ENCODE measurements at regions not wholly inside any gene's neighbourhood (a gene's known extent, or its start where the extent isn't known, plus 50 kb on each side); places are given as distances from the start of the nearest gene placed in this dataset.

DNA sequence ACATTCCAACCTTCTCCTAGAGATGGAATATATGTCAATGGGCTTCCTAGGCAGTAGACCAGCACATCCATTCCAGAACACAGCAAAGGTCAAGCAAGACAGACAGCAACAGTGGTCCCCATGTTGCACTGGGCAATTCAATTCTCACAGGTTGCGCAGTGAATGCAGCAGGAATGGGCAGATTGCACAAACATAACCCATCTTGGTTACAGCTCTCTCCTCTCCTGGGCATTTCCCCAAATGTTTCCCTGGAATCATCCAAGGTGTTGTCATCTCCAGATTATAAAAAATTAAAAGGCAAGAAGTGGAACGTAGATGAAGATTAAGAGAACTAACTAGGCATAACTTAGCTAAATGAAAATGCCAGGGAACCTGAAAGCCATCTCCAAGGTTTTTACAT, 265.8 kb upstream of the SLC14A2 start (continued):
- TF ChIP-seq, protein P1, sequence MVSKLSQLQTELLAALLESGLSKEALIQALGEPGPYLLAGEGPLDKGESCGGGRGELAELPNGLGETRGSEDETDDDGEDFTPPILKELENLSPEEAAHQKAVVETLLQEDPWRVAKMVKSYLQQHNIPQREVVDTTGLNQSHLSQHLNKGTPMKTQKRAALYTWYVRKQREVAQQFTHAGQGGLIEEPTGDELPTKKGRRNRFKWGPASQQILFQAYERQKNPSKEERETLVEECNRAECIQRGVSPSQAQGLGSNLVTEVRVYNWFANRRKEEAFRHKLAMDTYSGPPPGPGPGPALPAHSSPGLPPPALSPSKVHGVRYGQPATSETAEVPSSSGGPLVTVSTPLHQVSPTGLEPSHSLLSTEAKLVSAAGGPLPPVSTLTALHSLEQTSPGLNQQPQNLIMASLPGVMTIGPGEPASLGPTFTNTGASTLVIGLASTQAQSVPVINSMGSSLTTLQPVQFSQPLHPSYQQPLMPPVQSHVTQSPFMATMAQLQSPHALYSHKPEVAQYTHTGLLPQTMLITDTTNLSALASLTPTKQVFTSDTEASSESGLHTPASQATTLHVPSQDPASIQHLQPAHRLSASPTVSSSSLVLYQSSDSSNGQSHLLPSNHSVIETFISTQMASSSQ (IDR thresholded peaks at IDR 0.05; ENCODE audit: low read depth) = no peak
- TF ChIP-seq, protein P1 (CRISPR knock-in tag; IDR thresholded peaks at IDR 0.05; ENCODE audit: borderline replicate concordance) = no peak
- TF ChIP-seq POLR2AphosphoS5 (IDR thresholded peaks at IDR 0.05; ENCODE audit: low read depth, low read length) (no peak), KLF9 (CRISPR knock-in tag; IDR thresholded peaks at IDR 0.05; ENCODE audit: low read depth) (no peak), PRMT3 (CRISPR knock-in tag; IDR thresholded peaks at IDR 0.05; ENCODE audit: borderline replicate concordance, low read depth) (no peak)

DNA sequence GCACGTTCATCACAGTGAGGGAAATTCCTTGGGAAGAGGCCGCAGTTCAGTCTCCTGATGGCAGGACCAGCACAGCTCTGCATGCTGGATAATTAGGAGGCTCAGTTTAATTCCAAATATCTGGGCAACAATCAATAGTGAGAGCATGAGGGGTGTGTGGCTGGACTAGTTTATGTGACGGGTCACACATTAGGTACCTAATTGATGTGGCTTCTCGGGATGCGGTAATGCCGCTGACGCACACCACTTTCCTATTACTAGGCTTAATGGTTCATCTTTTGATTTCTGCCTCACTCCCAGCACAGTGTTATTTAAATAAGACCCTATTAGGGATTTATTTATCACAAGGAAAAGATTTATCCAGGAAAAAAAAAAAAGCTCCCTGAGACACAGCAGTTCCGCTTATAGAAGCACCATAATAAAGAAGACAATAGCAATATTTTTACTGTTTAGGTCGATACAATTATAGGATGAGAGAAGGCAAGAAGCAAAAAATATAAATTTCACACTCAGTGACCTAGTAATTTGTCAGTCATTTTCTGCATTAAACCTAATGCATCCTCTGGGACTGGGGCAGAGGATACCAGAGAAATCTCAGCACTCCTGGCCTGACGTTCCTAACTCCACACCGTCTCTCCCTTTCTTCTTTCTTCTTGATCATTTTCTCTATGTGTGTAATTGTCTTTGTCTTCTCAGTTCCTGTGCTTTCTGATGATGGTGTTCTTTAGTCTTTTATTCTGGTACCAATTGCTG, 264.7 kb upstream of the SLC14A2 start:
- H3K4me1 ChIP-seq (ENCODE audit: insufficient read depth, low read length) = no peaks in the 10 kb centered on the region
- intact Hi-C loops (cut with micrococcal nuclease; ENCODE audit: unreplicated experiment) = no loop called here
- DNase-seq (ENCODE audit: low spot score) (no peak), ATAC-seq (no peak), FAIRE-seq (no peak)
- H3K27ac ChIP-seq (ENCODE audit: extremely low read length, insufficient read depth, low read length) = no peak overlapping the region
- no peak overlapping the region for H3K4me2 ChIP-seq (ENCODE audit: low read depth, low read length)
- no peaks in the 10 kb centered on the region for H3K9me3 ChIP-seq (ENCODE audit: low read length)
- H3K9ac ChIP-seq (ENCODE audit: insufficient read depth, low read depth, low read length) = no peak overlapping the region
- WGBS (ENCODE audit: low lambda C conversion rate) = 56% methylated on average over 11 of the region's 11 CpGs
- H3K36me3 ChIP-seq (replicated peaks in 1 of 2; ENCODE audit: control insufficient read depth in 1 of 2, insufficient read depth in 2 of 2, low read length in 2 of 2) = no peaks in the 10 kb centered on the region
- no peak overlapping the region for H2AFZ ChIP-seq (ENCODE audit: low read length)
- ChIA-PET CTCF (ENCODE audit: low intra/inter-chr PET ratio, low total read pairs) (no interaction called here), POLR2A (no interaction called here)
- H3K4me3 ChIP-seq (replicated peaks in 1 of 3; ENCODE audit: insufficient read depth in 1 of 3, low read depth in 2 of 3, low read length in 3 of 3) = no peak overlapping the region
- H4K20me1 ChIP-seq (ENCODE audit: insufficient read depth, low read length) = no peaks in the 10 kb centered on the region
- BruUV-seq (replicated peaks) = no TSS peak
- H3K79me2 ChIP-seq (ENCODE audit: insufficient read depth, low read length) = no peaks in the 10 kb centered on the region
- no peaks in the 10 kb centered on the region for H3K27me3 ChIP-seq (ENCODE audit: control insufficient read depth in 1 of 2, insufficient read depth in 2 of 2, low read length in 2 of 2)
- in situ Hi-C loops (cut with HindIII; ENCODE audit: extremely low pct_ligation_motif_present, low pct_unique_long_range_greater_than_20kb) = no loop called here
- TF ChIP-seq TEAD2 (CRISPR knock-in tag; IDR thresholded peaks at IDR 0.05) (no peak), TAF15 (IDR thresholded peaks at IDR 0.05; ENCODE audit: low read depth, low read length, poor library complexity, severe bottlenecking) (no peak), ZNF850 (CRISPR knock-in tag; conservative IDR thresholded peaks at IDR 0.05) (no peak), ZBTB7A (CRISPR knock-in tag; IDR thresholded peaks at IDR 0.05) (no peak), TCF7L2 (IDR thresholded peaks at IDR 0.05; ENCODE audit: low read depth, low read length) (no peak), KLF6 (CRISPR knock-in tag; IDR thresholded peaks at IDR 0.05) (no peak), MYNN (CRISPR knock-in tag; IDR thresholded peaks at IDR 0.05; ENCODE audit: low read depth) (no peak), REPIN1 (CRISPR knock-in tag; IDR thresholded peaks at IDR 0.05; ENCODE audit: borderline replicate concordance, low read depth) (no peak), CBFB (CRISPR knock-in tag; IDR thresholded peaks at IDR 0.05) (no peak), HDAC1 (CRISPR knock-in tag; IDR thresholded peaks at IDR 0.05) (no peak), MATR3 (CRISPR knock-in tag; IDR thresholded peaks at IDR 0.05) (no peak)
- TF ChIP-seq, protein P2, sequence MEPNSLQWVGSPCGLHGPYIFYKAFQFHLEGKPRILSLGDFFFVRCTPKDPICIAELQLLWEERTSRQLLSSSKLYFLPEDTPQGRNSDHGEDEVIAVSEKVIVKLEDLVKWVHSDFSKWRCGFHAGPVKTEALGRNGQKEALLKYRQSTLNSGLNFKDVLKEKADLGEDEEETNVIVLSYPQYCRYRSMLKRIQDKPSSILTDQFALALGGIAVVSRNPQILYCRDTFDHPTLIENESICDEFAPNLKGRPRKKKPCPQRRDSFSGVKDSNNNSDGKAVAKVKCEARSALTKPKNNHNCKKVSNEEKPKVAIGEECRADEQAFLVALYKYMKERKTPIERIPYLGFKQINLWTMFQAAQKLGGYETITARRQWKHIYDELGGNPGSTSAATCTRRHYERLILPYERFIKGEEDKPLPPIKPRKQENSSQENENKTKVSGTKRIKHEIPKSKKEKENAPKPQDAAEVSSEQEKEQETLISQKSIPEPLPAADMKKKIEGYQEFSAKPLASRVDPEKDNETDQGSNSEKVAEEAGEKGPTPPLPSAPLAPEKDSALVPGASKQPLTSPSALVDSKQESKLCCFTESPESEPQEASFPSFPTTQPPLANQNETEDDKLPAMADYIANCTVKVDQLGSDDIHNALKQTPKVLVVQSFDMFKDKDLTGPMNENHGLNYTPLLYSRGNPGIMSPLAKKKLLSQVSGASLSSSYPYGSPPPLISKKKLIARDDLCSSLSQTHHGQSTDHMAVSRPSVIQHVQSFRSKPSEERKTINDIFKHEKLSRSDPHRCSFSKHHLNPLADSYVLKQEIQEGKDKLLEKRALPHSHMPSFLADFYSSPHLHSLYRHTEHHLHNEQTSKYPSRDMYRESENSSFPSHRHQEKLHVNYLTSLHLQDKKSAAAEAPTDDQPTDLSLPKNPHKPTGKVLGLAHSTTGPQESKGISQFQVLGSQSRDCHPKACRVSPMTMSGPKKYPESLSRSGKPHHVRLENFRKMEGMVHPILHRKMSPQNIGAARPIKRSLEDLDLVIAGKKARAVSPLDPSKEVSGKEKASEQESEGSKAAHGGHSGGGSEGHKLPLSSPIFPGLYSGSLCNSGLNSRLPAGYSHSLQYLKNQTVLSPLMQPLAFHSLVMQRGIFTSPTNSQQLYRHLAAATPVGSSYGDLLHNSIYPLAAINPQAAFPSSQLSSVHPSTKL (CRISPR knock-in tag; IDR thresholded peaks at IDR 0.05) = no peak
